HEK293 (cell line): ENCODE measurements at regions not wholly inside any gene's neighbourhood (a gene's known extent, or its start where the extent isn't known, plus 50 kb on each side); places are given as distances from the start of the nearest gene placed in this dataset.

ENCODE experiments used
- ATF2 ChIP-seq: fragments of 450-650 bp; formaldehyde crosslinking; IDR thresholded peaks from 2 replicates; pipeline ENCODE4 v1.5.1; 2016; ENCODE audit warnings: missing biosample characterization, missing genetic modification characterization, low read depth
- GLIS1 ChIP-seq: fragments of 450-650 bp; formaldehyde crosslinking; IDR thresholded peaks from 2 replicates; pipeline ENCODE4 v1.5.1; 2016; ENCODE audit warnings: missing biosample characterization, missing genetic modification characterization
- HIC1 ChIP-seq: fragments of 450-650 bp; formaldehyde crosslinking; IDR thresholded peaks from 2 replicates; pipeline ENCODE4 v1.5.1; 2016; ENCODE audit warnings: missing biosample characterization, missing genetic modification characterization
- MZF1 ChIP-seq: fragments of 450-650 bp; formaldehyde crosslinking; IDR thresholded peaks from 2 replicates; pipeline ENCODE4 v1.5.1; 2017; ENCODE audit warnings: missing biosample characterization, missing genetic modification characterization, borderline replicate concordance
- OSR2 ChIP-seq: fragments of 450-650 bp; formaldehyde crosslinking; IDR thresholded peaks from 2 replicates; pipeline ENCODE4 v1.5.1; 2016; ENCODE audit warnings: missing biosample characterization, missing genetic modification characterization
- TRIM28 ChIP-seq: IDR thresholded peaks from 2 replicates; pipeline ENCODE4 v1.6.1; 2011; ENCODE audit warnings: low read length, control low read depth, borderline replicate concordance
- ZBTB48 ChIP-seq: fragments of 450-650 bp; formaldehyde crosslinking; IDR thresholded peaks from 2 replicates; pipeline ENCODE4 v1.5.1; 2016; ENCODE audit warnings: missing biosample characterization, missing genetic modification characterization
- ZFP41 ChIP-seq: fragments of 450-650 bp; formaldehyde crosslinking; IDR thresholded peaks from 2 replicates; pipeline ENCODE4 v1.5.1; 2016; ENCODE audit warnings: missing biosample characterization, missing genetic modification characterization, borderline replicate concordance
- ZFP69B ChIP-seq: fragments of 450-650 bp; formaldehyde crosslinking; IDR thresholded peaks from 2 replicates; pipeline ENCODE4 v1.5.1; 2016; ENCODE audit warnings: missing biosample characterization, missing genetic modification characterization
- ZNF121 ChIP-seq: fragments of 450-650 bp; formaldehyde crosslinking; IDR thresholded peaks from 2 replicates; pipeline ENCODE4 v1.5.1; 2016; ENCODE audit warnings: missing biosample characterization, missing genetic modification characterization
- ZNF133 ChIP-seq: fragments of 450-650 bp; formaldehyde crosslinking; IDR thresholded peaks from 2 replicates; pipeline ENCODE4 v1.5.1; 2016; ENCODE audit warnings: missing biosample characterization, missing genetic modification characterization
- ZNF148 ChIP-seq: fragments of 450-650 bp; formaldehyde crosslinking; IDR thresholded peaks from 2 replicates; pipeline ENCODE4 v1.5.0; 2017; ENCODE audit warnings: missing biosample characterization, missing genetic modification characterization, borderline replicate concordance
- ZNF169 ChIP-seq: fragments of 450-650 bp; formaldehyde crosslinking; IDR thresholded peaks from 2 replicates; pipeline ENCODE4 v1.5.1; 2016; ENCODE audit warnings: missing biosample characterization, missing genetic modification characterization
- ZNF18 ChIP-seq: fragments of 450-650 bp; formaldehyde crosslinking; IDR thresholded peaks from 2 replicates; pipeline ENCODE4 v1.5.1; 2016; ENCODE audit warnings: missing biosample characterization, missing genetic modification characterization
- ZNF223 ChIP-seq: fragments of 450-650 bp; formaldehyde crosslinking; IDR thresholded peaks from 2 replicates; pipeline ENCODE4 v1.5.1; 2016; ENCODE audit warnings: missing biosample characterization, missing genetic modification characterization
- ZNF341 ChIP-seq: fragments of 450-650 bp; formaldehyde crosslinking; IDR thresholded peaks from 2 replicates; pipeline ENCODE4; 2016; ENCODE audit warnings: low read depth, missing biosample characterization, missing genetic modification characterization
- ZNF37A ChIP-seq: fragments of 450-650 bp; IDR thresholded peaks from 2 replicates; pipeline ENCODE4 v1.5.1; 2018; ENCODE audit warnings: missing biosample characterization, missing genetic modification characterization
- ZNF518A ChIP-seq: fragments of 450-650 bp; formaldehyde crosslinking; conservative IDR thresholded peaks from 2 replicates; pipeline ENCODE4 v1.5.1; 2016; ENCODE audit warnings: low read depth, missing biosample characterization, missing genetic modification characterization
- ZNF560 ChIP-seq: fragments of 450-650 bp; formaldehyde crosslinking; IDR thresholded peaks from 2 replicates; pipeline ENCODE4 v1.5.1; 2017; ENCODE audit warnings: missing biosample characterization, missing genetic modification characterization, borderline replicate concordance
- ZNF571 ChIP-seq: fragments of 450-650 bp; formaldehyde crosslinking; IDR thresholded peaks from 2 replicates; pipeline ENCODE4 v1.5.0; 2017; ENCODE audit warnings: missing biosample characterization, missing genetic modification characterization
- ZNF692 ChIP-seq: fragments of 450-650 bp; formaldehyde crosslinking; IDR thresholded peaks from 2 replicates; pipeline ENCODE4 v1.5.1; 2016; ENCODE audit warnings: missing biosample characterization, missing genetic modification characterization
- ZNF843 ChIP-seq: fragments of 450-650 bp; formaldehyde crosslinking; IDR thresholded peaks from 2 replicates; pipeline ENCODE4 v1.5.1; 2016; ENCODE audit warnings: missing biosample characterization, missing genetic modification characterization

GRCh38 chr1:56414728-56415224 lies 164.6 kb downstream of the PLPP3 start (continued):
- TF ChIP-seq MZF1 (tag by site-specific recombination) (peak; percentile 22; the same call in 1 of the 2 replicates), ZNF843 (0 out of 2 replicates have a peak, but pooled peaks have one; percentile 52), HIC1 (tag by site-specific recombination) (no peak), ZNF692 (tag by site-specific recombination) (no peak), ZNF518A (no peak), ATF2 (no peak), ZNF341 (tag by site-specific recombination) (no peak), ZNF169 (tag by site-specific recombination) (no peak), ZNF121 (no peak), GLIS1 (tag by site-specific recombination) (peak; percentile 87), ZNF223 (tag by site-specific recombination) (no peak), ZNF37A (tag by site-specific recombination) (no peak), ZFP69B (tag by site-specific recombination) (no peak), ZNF133 (tag by site-specific recombination) (no peak), ZNF18 (peak; percentile 12; the same call in 1 of the 2 replicates), ZNF148 (no peak), ZNF571 (tag by site-specific recombination) (no peak), TRIM28 (peak; percentile 68; the same call in 1 of the 2 replicates), ZFP41 (tag by site-specific recombination) (no peak), OSR2 (tag by site-specific recombination) (peak; percentile 22; the same call in 1 of the 2 replicates), ZBTB48 (tag by site-specific recombination) (no peak), ZNF560 (tag by site-specific recombination) (no peak)
